ENCODE measurements at regions not wholly inside any gene's neighbourhood (a gene's known extent, or its start where the extent isn't known, plus 50 kb on each side); places are given as distances from the start of the nearest gene placed in this dataset.

DNA sequence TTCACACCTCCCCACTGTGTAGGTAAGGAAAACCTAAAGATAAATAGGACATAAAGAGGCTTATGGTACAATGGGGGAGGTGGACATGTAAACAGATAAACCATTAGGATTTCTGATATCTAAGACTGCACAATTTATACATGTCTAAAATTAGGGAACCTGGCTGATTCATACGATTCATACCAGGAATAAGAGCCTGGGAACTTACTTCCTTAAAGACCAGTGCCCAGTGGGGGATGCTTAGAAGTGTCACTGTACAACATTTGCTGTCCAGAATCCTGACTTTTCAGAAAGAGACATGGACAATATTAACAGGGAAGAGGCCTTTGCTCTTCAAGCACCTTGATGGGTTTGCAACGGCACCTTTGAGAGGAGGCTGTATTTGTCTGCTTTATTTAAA is 116.8 kb upstream of the KIT start:
- TF ChIP-seq EZH2 (IDR thresholded peaks at IDR 0.05; ENCODE audit: borderline replicate concordance, insufficient read depth, low read length, poor library complexity, severe bottlenecking) (no peak), EP300 (conservative IDR thresholded peaks at IDR 0.05; ENCODE audit: poor library complexity, severe bottlenecking) (no peak), POLR2AphosphoS5 (IDR thresholded peaks at IDR 0.05) (no peak), TAF1 (IDR thresholded peaks at IDR 0.05; ENCODE audit: low read depth) (no peak), CTCF (IDR thresholded peaks at IDR 0.05; ENCODE audit: poor library complexity, severe bottlenecking) (no peak), REST (IDR thresholded peaks at IDR 0.05; ENCODE audit: borderline replicate concordance) (no peak), MXI1 (conservative IDR thresholded peaks at IDR 0.05; ENCODE audit: poor library complexity, severe bottlenecking) (no peak), RAD21 (conservative IDR thresholded peaks at IDR 0.05) (no peak), SMC3 (conservative IDR thresholded peaks at IDR 0.05; ENCODE audit: poor library complexity) (no peak)
- no peak overlapping the region for H2AFZ ChIP-seq (ENCODE audit: low read depth, low read length)
- no peak overlapping the region for H3K9ac ChIP-seq (ENCODE audit: low read length)
- H3K4me3 ChIP-seq (ENCODE audit: low read length), result no peak overlapping the region
- H3K79me2 ChIP-seq (replicated peaks; ENCODE audit: insufficient read depth, low read length), result no peaks in the 10 kb centered on the region
- no peak overlapping the region for H3K4me2 ChIP-seq (ENCODE audit: low read length)
- no peak overlapping the region for H3K27ac ChIP-seq (ENCODE audit: low read length)
- H4K20me1 ChIP-seq (ENCODE audit: insufficient read depth), result no peaks in the 10 kb centered on the region
- no peaks in the 10 kb centered on the region for H3K9me3 ChIP-seq (ENCODE audit: low read length)
- no peaks in the 10 kb centered on the region for H3K36me3 ChIP-seq (ENCODE audit: insufficient read depth, low read length)
- H3K27me3 ChIP-seq (ENCODE audit: insufficient read depth, low read depth, low read length), result no peaks in the 10 kb centered on the region
- no peaks in the 10 kb centered on the region for H3K9me2 ChIP-seq (ENCODE audit: insufficient read depth, low read length)
- no peaks in the 10 kb centered on the region for H3F3A ChIP-seq (ENCODE audit: insufficient read depth, low read length, poor library complexity, severe bottlenecking)

- H3F3A ChIP-seq (ENCODE audit: insufficient read depth, low read length, poor library complexity, severe bottlenecking), result no peaks in the 10 kb centered on the region
- H4K20me1 ChIP-seq (ENCODE audit: insufficient read depth), result no peaks in the 10 kb centered on the region
- TF ChIP-seq EP300 (conservative IDR thresholded peaks at IDR 0.05; ENCODE audit: poor library complexity, severe bottlenecking) (no peak), CTCF (IDR thresholded peaks at IDR 0.05; ENCODE audit: poor library complexity, severe bottlenecking) (no peak), RAD21 (conservative IDR thresholded peaks at IDR 0.05) (no peak), REST (IDR thresholded peaks at IDR 0.05; ENCODE audit: borderline replicate concordance) (no peak), POLR2AphosphoS5 (IDR thresholded peaks at IDR 0.05) (no peak), SMC3 (conservative IDR thresholded peaks at IDR 0.05; ENCODE audit: poor library complexity) (no peak), MXI1 (conservative IDR thresholded peaks at IDR 0.05; ENCODE audit: poor library complexity, severe bottlenecking) (no peak), TAF1 (IDR thresholded peaks at IDR 0.05; ENCODE audit: low read depth) (no peak), EZH2 (IDR thresholded peaks at IDR 0.05; ENCODE audit: borderline replicate concordance, insufficient read depth, low read length, poor library complexity, severe bottlenecking) (no peak)
- H3K9ac ChIP-seq (ENCODE audit: low read length), result no peak overlapping the region
- H3K9me2 ChIP-seq (ENCODE audit: insufficient read depth, low read length), result no peaks in the 10 kb centered on the region
- no peak overlapping the region for H3K27ac ChIP-seq (ENCODE audit: low read length)
- H2AFZ ChIP-seq (ENCODE audit: low read depth, low read length), result no peak overlapping the region
- H3K79me2 ChIP-seq (replicated peaks; ENCODE audit: insufficient read depth, low read length), result no peaks in the 10 kb centered on the region
- no peak overlapping the region for H3K4me3 ChIP-seq (ENCODE audit: low read length)
- no peaks in the 10 kb centered on the region for H3K36me3 ChIP-seq (ENCODE audit: insufficient read depth, low read length)
- no peaks in the 10 kb centered on the region for H3K9me3 ChIP-seq (ENCODE audit: low read length)
- no peaks in the 10 kb centered on the region for H3K27me3 ChIP-seq (ENCODE audit: insufficient read depth, low read depth, low read length)
- H3K4me2 ChIP-seq (ENCODE audit: low read length), result no peak overlapping the region
These were observed 116.2 kb upstream of the KIT start for GRCh38 chr4:54541426-54542118.

Measured in neural cell (in vitro differentiated cells).